ENCODE measurements at regions not wholly inside any gene's neighbourhood (a gene's known extent, or its start where the extent isn't known, plus 50 kb on each side); places are given as distances from the start of the nearest gene placed in this dataset.

- DNase-seq (ENCODE audit: low read depth), result no peak
Measured at GRCh38 chr10:44051091-44051490, 333.8 kb downstream of the CXCL12 start.

GRCh38 chr10:44049301-44050015 lies 335.4 kb downstream of the CXCL12 start:
- no peak for DNase-seq (ENCODE audit: low read depth)
- H3K4me3 ChIP-seq (ENCODE audit: low read depth, low read length), result no peak overlapping the region

More at GRCh38 chr10:44051091-44051490, 333.8 kb downstream of the CXCL12 start:
- no peak overlapping the region for H3K4me3 ChIP-seq (ENCODE audit: low read depth, low read length)

- no peak for DNase-seq (ENCODE audit: low read depth)
- no peak overlapping the region for H3K4me3 ChIP-seq (ENCODE audit: low read depth, low read length)
Measured at GRCh38 chr10:44047361-44047760, 337.5 kb downstream of the CXCL12 start.

- H3K4me3 ChIP-seq (ENCODE audit: low read depth, low read length), result no peak overlapping the region
- DNase-seq (ENCODE audit: low read depth), result no peak
Measured at GRCh38 chr10:44046605-44047004, 338.3 kb downstream of the CXCL12 start.

GRCh38 chr10:44045020-44045419 lies 339.9 kb downstream of the CXCL12 start:
- DNase-seq (ENCODE audit: low read depth), result no peak
- no peak overlapping the region for H3K4me3 ChIP-seq (ENCODE audit: low read depth, low read length)

GRCh38 chr10:44044549-44044948 lies 340.3 kb downstream of the CXCL12 start:
- H3K4me3 ChIP-seq (ENCODE audit: low read depth, low read length), result no peak overlapping the region

GRCh38 chr10:44043646-44044375 lies 341.1 kb downstream of the CXCL12 start:
- DNase-seq (ENCODE audit: low read depth), result no peak
- no peak overlapping the region for H3K4me3 ChIP-seq (ENCODE audit: low read depth, low read length)

More at GRCh38 chr10:44044549-44044948, 340.3 kb downstream of the CXCL12 start:
- no peak for DNase-seq (ENCODE audit: low read depth)

GRCh38 chr10:44042926-44043602 lies 341.8 kb downstream of the CXCL12 start:
- H3K4me3 ChIP-seq (ENCODE audit: low read depth, low read length), result no peak overlapping the region
- DNase-seq (ENCODE audit: low read depth), result no peak

- DNase-seq (ENCODE audit: low read depth), result no peak
- no peak overlapping the region for H3K4me3 ChIP-seq (ENCODE audit: low read depth, low read length)
Measured at GRCh38 chr10:44042075-44042770, 342.7 kb downstream of the CXCL12 start.

- H3K4me3 ChIP-seq (ENCODE audit: low read depth, low read length), result no peak overlapping the region
- DNase-seq (ENCODE audit: low read depth), result no peak
Measured at GRCh38 chr10:44039599-44039998, 345.3 kb downstream of the CXCL12 start.

- DNase-seq (ENCODE audit: low read depth), result no peak
- no peak overlapping the region for H3K4me3 ChIP-seq (ENCODE audit: low read depth, low read length)
Measured at GRCh38 chr10:44036425-44036824, 348.5 kb downstream of the CXCL12 start.

GRCh38 chr10:44035474-44036197 lies 349.3 kb downstream of the CXCL12 start:
- DNase-seq (ENCODE audit: low read depth), result no peak
- no peak overlapping the region for H3K4me3 ChIP-seq (ENCODE audit: low read depth, low read length)

GRCh38 chr10:44034946-44035345 lies 350.0 kb downstream of the CXCL12 start:
- no peak for DNase-seq (ENCODE audit: low read depth)
- H3K4me3 ChIP-seq (ENCODE audit: low read depth, low read length), result no peak overlapping the region

GRCh38 chr10:44033008-44033407 lies 351.9 kb downstream of the CXCL12 start:
- no peak overlapping the region for H3K4me3 ChIP-seq (ENCODE audit: low read depth, low read length)
- DNase-seq (ENCODE audit: low read depth), result no peak

- no peak overlapping the region for H3K4me3 ChIP-seq (ENCODE audit: low read depth, low read length)
- DNase-seq (ENCODE audit: low read depth), result peak; percentile 75
Measured at GRCh38 chr10:44032216-44032615, 352.7 kb downstream of the CXCL12 start.

- no peak for DNase-seq (ENCODE audit: low read depth)
Measured at GRCh38 chr10:44030738-44031137, 354.2 kb downstream of the CXCL12 start.

GRCh38 chr10:44030132-44030531 lies 354.8 kb downstream of the CXCL12 start:
- DNase-seq (ENCODE audit: low read depth), result no peak
- H3K4me3 ChIP-seq (ENCODE audit: low read depth, low read length), result no peak overlapping the region

More at GRCh38 chr10:44030738-44031137, 354.2 kb downstream of the CXCL12 start:
- H3K4me3 ChIP-seq (ENCODE audit: low read depth, low read length), result no peak overlapping the region

GRCh38 chr10:44028384-44029137 lies 356.3 kb downstream of the CXCL12 start:
- no peak for DNase-seq (ENCODE audit: low read depth)
- H3K4me3 ChIP-seq (ENCODE audit: low read depth, low read length), result no peak overlapping the region

All from skeletal muscle cell (primary cell).